Left colon (tissue), 2 donors: ENCODE measurements at regions not wholly inside any gene's neighbourhood (a gene's known extent, or its start where the extent isn't known, plus 50 kb on each side); places are given as distances from the start of the nearest gene placed in this dataset.
"Not testable (repeated sequence)": the region's sequence is repeated elsewhere in the genome, so short reads cannot be mapped to it uniquely, and the experiment has no call there.

ENCODE experiments used
- ATAC-seq: fragments of 200-7000 bp; cut with Tn5 transposase; one replicate; pipeline ENCODE4 v1.9.1; 2020; ENCODE audit warnings: mild to moderate bottlenecking, moderate library complexity
- DNase-seq, 2 donors: peaks; one replicate each; pipeline ENCODE4 v3.0.0-alpha.2; 2020
- intact Hi-C, 2 donors: fragments of 100-400 bp; cut with DNase I in 1 of 2; cut with micrococcal nuclease in 1 of 2; formaldehyde crosslinking; loops; one replicate each; pipeline versions ENCODE4 v1.11.2 to v1.14.0; 2022; cut with DNase I, micrococcal nuclease
- donor health status: DM: no; HTN: no; CAD: no.
- donor health status: DM: yes; HTN: yes; CAD: no.

DNA sequence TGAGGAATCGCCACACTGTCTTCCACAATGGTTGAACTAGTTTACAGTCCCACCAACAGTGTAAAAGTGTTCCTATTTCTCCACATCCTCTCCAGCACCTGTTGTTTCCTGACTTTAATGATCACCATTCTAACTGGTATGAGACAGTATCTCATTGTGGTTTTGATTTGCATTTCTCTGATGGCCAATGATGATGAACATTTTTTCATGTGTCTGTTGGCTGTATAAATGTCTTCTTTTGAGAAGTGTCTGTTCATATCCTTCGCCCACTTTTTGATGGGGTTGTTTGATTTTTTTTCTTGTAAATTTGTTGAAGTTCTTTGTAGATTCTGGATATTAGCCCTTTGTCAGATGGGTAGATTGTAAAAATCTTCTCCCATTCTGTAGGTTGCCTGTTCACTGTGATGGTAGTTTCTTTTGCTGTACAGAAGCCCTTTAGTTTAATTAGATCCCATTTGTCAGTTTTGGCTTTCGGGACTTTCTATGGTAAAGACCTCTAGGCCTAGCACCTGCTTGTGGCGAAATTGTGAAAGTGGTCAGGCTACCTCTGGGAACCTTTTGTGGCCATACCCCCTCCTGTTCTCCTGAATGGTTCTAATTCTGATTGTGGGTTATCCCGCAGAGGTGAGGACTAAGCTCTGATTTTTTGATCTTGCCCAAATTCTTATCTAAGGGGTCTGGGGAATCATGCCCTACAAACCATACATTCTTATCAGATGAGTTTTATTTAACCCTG lies 99.9 kb upstream of the RNU6-1 start:
- DNase-seq, intact Hi-C loops, ATAC-seq: not testable (repeated sequence)

DNA sequence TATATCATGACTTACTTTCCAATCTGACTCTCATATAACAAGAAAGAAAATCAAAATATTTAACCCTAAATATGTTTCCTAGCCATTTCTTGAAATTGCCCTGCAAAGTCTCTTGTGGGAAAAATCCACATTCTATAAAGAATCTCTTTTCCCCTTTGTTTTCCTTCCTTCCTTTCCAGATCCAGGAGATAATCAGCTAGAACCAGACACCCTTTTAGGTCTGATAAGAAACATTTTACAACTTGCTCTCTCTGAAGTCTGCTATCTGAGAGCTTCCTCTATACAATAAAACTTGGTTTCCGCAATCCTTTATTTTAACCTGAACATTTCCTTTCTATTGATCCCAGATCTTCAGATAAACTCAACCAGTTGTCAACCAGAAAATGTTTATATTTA lies 100.5 kb upstream of the RNU6-1 start:
- DNase-seq (no peak), ATAC-seq (no peak)
- intact Hi-C loops = no loop called here

- no peak for DNase-seq
Observed at GRCh38 chr15:67941648-67942310, 101.9 kb upstream of the RNU6-1 start.

DNA sequence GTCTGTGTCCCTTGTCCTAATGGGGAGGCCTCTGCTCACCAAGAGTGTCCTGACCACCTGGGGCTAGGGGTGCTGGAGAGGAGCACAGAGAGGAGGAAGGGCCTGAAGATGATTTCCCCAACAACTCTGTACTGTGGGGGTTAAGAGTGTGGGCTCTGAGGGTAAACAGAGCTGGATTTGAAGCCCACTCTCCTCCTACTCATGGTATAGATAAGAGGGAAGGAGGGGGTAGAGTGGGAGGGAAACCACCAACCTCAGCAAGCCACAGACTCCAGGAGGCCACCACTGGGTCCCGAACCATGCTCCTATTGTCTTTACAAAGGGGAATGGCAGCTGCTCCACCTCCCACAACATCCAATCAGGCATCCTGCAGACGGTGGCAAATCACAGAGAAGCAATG lies 103.6 kb upstream of the RNU6-1 start:
- no peak for DNase-seq
- intact Hi-C loops = no loop called here
- no peak for ATAC-seq

More at GRCh38 chr15:67941648-67942310, 101.9 kb upstream of the RNU6-1 start:
- ATAC-seq = peak; percentile 67
- intact Hi-C loops = no loop called here

- ATAC-seq = no peak
- peak in 1 of 2 donors; percentile 49 for DNase-seq
- intact Hi-C loops = no loop called here
Observed at GRCh38 chr15:67944010-67944641, 104.3 kb upstream of the RNU6-1 start.

DNA sequence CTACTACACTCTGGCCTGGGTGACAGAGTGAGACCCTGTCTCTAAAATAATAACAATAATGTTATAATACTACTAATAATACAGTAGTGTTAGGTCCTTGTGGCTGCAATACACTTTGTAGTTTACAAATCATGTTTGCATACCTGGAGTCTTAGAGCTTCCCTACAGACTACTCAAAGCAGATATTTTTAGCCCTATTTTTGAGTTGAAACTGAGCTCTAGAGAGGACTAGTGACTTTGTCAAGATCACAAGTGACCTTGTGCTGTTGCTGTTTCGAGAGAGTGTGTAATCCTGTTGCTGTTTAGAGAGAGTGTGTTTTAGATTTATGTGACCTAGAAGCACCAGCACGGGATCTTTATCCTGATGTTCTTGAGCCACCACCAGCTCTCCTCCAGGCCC lies 105.3 kb upstream of the RNU6-1 start:
- DNase-seq = no peak
- ATAC-seq = no peak
- intact Hi-C loops = no loop called here

GRCh38 chr15:67945951-67946700 lies 106.3 kb upstream of the RNU6-1 start:
- intact Hi-C loops = no loop called here
- DNase-seq (no peak), ATAC-seq (no peak)

DNA sequence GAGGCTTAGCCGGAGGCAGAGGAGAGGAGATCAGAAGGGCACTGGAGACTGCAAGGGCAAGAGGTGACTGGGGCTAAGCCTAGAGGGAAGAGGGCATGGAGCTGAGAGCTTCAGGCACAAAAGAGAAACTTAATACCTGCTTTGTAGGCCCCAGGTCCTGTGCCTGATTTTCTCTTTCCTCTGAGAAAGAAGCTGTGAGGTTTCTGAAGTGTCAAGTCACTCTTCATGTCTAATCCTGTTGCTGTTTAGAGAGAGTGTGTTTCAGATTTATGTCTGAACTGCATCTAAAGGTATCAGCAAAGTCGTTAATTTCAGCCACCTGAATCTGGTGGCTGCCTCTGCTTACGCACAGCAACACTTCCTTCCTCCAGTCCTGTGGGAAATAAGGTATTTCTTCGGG lies 106.9 kb upstream of the RNU6-1 start:
- ATAC-seq (no peak), DNase-seq (no peak)
- intact Hi-C loops = no loop called here

DNA sequence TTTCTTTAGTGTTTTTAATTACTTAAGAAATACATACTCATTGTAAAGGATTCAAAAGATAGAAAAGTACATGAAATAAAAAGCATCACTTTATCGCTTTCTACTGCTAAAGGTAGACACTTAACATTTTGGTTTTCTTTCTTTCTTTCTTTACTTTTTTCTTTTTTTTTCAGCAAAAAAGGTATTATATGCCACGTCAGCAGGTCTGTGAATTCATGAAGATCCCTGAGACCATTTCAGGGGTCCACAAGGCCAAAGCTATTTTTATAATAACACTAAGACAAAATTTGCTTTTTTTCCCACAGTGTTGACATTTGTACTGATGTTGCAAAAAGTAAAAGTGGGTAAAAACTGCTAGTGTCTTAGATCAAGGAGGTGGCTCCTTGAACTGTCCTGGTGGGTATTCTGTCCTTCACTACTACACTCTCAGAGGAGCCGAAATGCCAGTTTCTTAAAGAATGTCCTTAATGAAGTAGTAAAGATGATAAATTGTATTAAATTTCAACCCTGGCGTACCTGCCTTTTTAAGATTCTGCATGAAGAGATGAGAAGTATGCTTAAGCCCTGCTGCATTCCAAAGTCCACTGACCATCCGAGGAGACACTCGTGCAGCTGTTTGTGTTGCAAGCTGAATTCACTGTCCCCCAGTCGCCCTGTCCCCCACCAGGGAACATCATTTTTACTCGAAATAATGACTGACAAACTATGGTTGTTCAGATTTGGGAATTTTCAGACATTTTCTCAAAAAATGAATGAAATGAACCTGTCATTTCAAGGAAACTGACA lies 106.7 kb upstream of the PIAS1 start:
- intact Hi-C loops = no loop called here
- ATAC-seq (no peak), DNase-seq (no peak)

- intact Hi-C loops = no loop called here
- DNase-seq (no peak), ATAC-seq (no peak)
Observed at GRCh38 chr15:67948215-67948614, 105.9 kb upstream of the PIAS1 start.

DNA sequence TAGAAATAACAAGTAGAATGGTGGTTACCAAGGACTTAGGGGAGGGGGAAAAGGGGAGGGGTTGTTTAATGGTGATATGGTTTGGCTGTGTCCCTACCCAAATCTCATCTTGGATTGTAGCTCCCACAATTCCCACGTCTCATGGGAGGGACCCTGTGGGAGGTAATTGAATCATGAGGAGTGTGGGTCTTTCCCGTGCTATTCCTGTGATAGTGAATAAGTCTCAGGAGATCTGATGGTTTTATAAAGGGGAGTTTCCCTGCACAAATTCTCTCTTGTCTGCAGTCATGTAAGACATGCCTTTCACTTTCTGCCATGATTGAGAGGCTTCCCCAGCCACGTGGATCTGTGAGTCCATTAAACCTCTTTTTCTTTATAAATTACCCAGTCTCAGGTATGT lies 102.9 kb upstream of the PIAS1 start:
- intact Hi-C loops, ATAC-seq, DNase-seq: not testable (repeated sequence)

DNA sequence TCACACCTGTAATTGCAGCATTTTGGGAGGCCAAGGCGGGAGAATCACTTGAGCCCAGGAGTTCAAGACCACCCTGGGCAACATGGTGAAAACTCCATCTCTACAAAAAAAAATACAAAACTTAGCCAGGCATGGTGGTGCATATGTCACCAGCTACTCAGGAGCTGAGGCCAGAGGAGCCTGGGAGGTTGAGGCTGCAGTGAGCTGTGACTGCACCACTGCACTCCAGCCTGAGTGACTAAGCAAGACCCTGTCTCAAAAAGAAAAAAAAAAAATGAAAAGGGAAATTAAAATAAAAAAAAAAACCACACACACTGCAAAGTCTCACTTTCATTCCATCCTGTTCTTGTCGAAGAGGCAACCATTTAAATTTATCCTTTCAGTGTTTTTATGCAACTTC lies 100.8 kb upstream of the PIAS1 start:
- no peak for DNase-seq
- no peak for ATAC-seq
- intact Hi-C loops = no loop called here

GRCh38 chr15:67955252-67955651 lies 98.9 kb upstream of the PIAS1 start:
- intact Hi-C loops = no loop called here
- DNase-seq = no peak
- no peak for ATAC-seq

GRCh38 chr15:67957435-67958132 lies 96.5 kb upstream of the PIAS1 start:
- DNase-seq (no peak), ATAC-seq (no peak)
- intact Hi-C loops = no loop called here

DNA sequence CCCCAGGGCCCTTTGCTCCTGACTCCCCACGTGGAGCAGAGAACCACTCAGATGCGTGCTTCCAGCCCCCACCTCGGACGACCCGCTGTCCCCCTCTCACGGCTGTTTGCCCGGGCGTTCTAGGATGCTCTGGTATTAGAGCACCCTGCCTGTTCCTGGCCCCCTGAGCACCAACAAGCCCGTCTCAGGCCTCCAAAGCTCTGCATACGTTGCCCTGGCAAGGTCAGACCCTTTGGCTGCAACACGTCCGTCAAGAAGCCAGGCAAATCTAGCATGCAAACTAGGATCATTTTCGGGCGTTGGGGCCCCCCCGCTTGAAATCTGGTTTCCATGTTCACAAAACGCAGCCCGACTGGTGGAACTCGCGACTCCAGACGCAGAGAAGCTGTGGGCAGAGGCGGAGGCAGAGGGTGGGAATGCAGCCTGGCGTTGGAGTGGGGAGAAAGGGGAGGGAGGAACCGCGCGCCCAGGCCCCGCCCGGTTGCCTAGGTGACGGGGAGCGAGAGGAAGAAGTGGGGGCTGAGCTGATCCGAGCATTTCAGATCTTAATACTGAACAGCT lies 86.2 kb upstream of the PIAS1 start:
- peak; percentile 81 for DNase-seq
- peak; percentile 93 for ATAC-seq
- intact Hi-C loops = no loop called here

DNA sequence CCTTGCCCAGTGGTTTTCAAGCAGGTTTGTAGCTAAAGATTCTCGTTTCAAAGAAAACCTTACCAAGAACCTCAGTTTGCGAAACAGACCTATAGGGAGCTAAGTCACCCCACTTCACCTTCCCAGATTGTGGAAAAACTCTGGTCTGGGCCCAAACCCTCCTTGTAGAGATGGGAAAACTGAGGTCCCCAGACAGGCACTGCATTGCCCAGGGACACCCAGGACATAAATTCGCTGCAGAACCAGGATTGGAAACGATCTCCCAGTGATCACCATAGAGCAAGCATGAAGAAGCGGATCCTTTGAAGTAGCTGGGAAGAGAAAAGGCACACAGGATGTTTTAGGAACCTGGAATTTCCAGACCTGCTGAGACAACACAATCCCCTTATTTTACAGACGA lies 85.6 kb upstream of the PIAS1 start:
- intact Hi-C loops = no loop called here
- DNase-seq (no peak), ATAC-seq (no peak)

DNA sequence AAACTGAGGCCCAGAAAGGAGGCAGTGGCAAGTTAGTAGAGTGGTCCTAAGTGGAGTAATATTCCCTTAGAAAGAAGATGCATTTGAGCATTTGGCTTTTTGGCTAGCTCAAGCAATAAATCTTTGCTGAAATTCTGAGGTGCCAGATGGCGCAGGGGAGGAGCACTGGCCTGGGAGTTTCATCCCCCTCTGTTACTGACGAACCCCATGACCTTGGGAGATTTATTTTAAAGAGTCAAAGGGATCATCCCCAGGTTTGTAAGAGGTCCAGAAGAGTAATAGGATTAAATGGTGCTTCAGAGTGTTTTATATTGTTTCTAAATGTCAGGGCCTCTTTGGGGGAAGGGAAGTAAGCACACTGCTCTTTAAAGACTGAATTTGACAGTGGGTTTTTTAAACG lies 85.1 kb upstream of the PIAS1 start:
- ATAC-seq (no peak), DNase-seq (no peak)
- intact Hi-C loops = no loop called here

GRCh38 chr15:67969892-67970291 lies 84.2 kb upstream of the PIAS1 start:
- ATAC-seq (no peak), DNase-seq (no peak)
- intact Hi-C loops = no loop called here
